Non-pigmented ciliary epithelial cell (primary cell): ENCODE measurements at regions not wholly inside any gene's neighbourhood (a gene's known extent, or its start where the extent isn't known, plus 50 kb on each side); places are given as distances from the start of the nearest gene placed in this dataset.
"Not testable (repeated sequence)": the region's sequence is repeated elsewhere in the genome, so short reads cannot be mapped to it uniquely, and the experiment has no call there.

Experiments
- DNase-seq: peaks from one replicate; pipeline ENCODE4 v3.0.0-alpha.2; 2010; ENCODE audit warnings: low read depth

DNA sequence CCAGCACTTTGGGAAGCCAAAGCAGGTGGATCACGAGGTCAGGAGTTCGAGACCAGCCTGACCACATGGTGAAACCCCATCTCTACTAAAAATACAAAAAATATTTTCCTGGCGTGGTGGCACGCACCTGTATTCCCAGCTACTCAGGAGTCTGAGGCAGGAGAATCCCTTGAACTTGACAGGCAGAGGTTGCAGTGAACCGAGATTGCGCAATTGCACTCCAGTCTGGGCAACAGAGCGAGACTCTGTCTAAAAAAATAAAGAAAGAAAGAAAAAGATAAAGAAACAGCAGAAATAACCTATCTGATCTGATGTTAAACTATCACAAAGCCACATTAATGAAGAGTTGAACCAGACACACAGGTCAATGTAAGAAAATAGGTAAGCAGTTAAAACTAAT, 696.2 kb upstream of the SALL3 start:
- not testable (repeated sequence) for DNase-seq

DNA sequence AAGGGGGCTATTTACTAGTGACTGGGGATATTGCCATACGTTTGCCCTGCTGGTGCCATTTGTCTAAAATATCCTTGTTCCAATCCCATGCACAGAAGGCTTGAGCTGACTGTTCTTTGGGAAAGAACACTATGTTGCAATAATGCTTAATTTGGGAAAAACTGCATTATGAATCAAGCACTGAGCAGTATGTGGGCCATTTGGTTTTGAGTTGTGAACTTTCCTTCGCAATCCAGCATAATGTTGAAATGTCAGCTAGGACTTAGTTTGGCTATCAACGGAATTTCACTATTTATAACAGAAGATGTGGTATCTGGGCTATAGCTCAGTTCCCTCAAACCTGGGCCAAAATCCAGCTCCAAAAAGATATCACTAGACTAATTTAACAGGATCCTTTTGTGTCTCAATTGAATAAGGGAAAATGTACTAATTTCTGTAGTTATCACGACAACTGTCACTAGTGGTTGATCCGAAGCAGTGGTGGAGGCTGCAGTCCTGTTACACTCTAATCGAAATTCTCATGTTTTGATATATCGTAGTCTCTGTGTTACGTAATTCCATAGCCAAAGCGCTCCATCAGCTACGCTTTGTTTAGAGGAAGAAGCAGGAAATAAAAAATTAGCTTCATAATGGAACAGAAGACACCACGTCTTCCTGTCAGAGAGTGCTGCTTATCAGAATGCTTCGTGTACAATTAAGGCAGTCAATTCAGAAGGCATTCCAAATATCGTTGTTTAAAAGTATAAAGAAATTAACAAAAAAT, 686.8 kb upstream of the SALL3 start:
- no peak for DNase-seq

DNA sequence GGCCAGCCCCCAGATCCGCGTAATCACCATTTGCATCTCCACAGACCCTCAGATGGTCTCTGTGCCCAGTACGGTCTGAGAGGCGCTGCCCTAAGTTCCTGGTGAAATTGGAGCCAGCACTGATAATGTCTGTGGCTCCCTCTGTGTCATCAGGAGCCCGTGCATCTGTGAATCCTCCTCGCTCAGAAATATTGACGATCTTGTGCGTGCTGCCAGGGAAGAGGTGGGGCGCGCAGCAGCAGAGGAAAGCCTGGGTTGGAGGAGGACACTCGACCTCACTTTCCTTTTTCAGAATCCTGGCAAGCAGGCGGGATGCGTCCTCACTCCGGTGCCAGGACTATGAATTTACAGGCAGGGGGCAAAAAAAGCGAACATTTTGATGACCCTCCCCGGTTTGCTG, 686.1 kb upstream of the SALL3 start:
- DNase-seq: no peak

DNA sequence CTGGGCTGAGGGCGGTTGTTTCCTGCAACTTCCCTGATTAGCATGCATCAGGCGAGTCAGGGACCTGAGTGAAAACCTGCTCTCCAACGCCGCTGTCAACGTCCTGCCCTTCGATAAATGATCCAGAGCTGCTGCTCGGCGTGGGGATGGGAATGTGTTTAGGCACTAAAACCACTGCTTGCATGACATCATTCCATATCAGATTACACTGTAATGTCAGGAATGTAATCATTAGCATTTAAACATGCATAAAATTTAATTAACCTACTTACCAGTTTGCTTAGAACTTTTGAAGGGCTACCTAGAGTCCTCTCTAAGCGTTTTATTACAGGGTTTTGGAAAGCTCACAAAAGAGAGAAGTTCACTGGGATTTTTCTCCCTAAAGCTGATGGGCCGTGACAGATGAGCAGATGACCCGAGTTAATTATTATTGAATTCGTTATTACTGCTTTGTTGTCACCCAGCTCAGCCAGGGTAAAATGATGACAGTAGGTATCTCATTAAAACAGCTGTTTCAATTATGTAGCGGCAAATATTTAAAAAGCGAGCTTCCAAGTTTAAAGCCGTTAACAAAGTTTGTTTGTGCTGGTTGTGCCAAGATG, 685.6 kb upstream of the SALL3 start:
- no peak for DNase-seq

DNA sequence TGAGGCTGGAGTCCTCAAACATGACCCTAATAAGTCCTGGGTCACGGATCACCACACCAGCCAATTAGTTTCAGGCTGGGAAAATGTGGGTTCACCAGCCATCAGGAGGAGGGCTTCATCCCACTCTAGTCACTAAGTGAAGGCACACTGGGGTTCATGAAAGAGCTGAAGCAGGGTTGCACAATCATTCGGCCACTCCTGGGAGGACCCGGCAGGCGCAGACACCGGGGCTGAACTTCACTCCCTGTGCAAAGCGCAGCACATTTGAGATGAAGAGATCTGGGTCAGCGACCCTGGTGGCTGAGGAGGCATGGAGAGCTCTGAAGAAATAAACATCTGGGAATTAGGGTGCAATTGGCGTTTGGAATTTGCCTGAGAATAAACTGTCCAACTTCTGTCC, 684.4 kb upstream of the SALL3 start:
- DNase-seq: no peak

DNA sequence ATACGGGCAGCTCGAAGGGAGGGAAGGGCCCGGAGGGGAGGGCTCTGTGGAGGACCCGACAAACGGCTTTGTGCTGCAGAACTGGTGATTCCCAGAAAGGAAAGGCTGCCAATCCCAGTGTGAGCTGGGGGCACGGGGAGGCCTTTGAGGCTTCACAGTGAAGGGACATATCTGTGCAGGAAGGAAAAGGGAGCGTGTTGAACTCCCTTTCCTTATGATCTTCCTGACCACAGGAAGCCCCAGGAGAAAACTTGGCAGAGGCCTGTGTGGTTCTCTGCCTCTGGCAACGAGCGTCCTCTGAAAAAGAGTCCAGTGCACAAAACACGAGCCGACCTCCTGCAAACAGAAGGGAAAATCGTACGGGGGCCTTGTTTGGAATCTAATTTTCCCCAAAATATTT, 683.5 kb upstream of the SALL3 start:
- DNase-seq: no peak

DNA sequence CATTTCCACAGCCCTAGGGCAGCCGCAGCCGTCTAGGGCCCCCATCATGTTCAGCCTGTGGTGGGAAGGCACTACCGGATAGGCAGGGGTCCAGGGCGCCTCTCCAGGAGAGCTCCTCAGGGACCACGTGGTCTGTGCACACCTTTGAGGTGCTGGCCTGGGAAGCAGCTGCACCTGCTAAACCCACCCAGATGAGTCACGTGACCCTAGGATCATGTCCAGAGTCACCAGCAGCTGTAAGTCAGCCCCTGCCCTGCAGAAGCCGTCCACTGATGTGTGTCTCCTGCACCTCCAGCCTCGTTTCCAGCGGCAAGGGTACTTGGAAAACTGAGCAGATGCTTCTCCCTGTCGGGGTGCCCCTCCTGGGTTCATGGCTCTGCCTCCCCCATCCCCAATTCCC, 682.6 kb upstream of the SALL3 start:
- DNase-seq: no peak

DNA sequence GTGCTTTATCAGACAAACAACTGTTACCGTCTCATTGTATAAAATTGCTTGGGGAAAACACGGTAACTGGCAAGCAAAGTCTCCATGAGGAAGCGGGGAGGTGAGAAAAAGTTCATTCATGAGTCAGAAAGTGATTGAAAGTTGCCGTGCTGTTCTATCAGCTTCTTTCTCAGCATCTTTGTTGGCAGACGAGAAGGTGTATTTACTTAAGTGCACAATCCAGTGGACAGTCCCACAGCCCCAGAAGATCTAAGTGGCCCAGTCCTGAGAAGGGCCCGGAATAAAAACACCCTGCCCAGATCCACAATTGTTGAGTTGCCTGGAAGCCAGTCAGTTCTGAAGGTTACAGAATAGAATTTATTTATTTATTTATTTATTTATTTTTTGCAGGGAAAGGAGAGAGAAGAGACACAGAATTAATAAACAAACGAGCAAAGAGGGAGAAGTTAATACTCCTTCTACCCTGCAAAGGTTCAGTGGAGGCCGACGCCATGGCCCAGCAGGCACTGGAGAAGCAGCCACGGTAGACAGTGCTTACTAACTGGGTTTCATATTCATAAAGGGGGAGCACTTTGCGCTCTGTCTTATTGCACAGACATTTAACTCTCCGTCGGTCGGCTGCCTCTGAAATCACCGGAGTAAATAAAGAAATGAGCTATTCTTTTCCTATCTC, 676.0 kb upstream of the SALL3 start:
- no peak for DNase-seq

DNA sequence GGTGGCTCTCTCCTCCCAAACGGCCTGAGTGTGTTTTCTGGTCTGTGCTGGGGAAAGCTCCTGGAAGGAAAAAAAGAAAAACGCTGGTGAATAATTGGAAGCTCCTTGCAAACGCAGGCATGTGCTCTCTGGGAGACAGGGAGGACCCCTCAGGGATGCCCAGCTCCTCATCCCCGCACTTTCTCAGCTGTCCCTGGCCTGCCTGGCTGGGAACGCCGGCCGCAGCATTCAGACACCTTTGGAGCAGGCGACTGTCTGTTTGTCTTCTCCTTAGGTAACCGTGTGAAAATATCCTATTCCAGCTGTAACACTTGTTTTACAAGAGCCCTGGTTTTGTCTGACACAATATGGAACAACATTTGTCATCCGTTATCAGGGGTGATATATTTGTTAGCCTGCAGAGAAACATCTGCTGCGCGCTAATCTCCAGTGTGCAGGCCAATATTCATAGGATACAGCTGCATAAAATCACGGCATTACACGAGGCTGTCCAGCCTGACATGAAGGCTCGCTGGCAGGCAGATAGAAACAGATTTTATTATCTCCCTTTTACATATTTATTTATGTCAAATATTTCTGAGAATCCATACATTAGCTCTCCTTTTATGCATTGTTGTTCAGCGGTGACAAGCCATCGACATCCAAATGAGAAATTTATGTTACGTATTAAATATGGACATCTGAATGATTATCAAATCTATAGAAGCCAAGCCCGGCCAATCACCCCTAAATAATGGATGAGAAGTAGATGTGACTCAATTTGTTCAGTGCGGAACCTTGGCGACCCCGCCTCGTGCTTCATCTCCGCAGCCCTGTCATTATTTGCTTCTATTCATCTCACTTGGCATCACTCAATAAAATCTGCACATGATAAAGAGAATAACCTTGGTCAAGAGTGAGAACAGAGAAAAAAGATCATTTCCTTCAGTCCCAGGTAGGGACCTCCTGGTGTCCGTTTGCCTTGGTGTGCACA, 675.1 kb upstream of the SALL3 start:
- no peak for DNase-seq

DNA sequence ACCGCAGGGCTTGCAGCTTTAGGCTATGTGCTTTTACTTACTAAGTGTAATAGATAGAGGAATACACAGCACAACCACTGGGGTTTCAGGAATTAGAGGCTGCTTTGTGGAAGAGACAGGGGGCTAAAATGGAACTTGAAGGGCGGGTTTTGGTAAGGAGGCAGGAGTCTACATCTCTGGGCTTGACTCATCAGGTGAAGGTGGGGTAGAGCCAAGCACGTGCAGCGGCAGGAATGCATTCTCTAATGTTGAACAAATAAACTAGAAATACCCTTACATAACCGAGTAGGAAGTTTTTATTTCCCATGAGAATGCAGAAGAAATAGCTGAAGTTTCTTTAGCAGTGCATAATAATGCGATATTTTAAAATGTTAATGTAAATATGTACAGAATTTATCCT, 673.8 kb upstream of the SALL3 start:
- no peak for DNase-seq

DNA sequence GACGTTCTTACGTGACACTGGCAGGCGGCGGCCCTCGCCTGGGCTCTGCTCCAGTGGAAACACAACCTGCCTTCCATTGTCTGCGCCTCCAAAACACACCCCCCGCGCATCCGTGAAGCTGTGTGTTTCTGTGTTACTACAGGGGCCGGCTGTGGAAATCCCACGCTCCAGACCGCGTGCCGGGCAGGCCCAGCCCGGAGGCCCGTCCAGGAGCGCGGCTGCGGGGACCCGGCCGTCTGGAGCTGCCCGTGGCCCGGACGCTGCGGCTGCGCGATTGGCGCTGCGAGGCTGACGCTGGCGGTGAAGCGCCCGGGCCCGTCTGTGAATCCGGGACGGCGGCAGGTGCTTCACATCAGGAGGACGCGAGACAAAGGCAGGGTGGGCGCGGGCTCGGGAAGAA, 670.3 kb upstream of the SALL3 start:
- DNase-seq: no peak

DNA sequence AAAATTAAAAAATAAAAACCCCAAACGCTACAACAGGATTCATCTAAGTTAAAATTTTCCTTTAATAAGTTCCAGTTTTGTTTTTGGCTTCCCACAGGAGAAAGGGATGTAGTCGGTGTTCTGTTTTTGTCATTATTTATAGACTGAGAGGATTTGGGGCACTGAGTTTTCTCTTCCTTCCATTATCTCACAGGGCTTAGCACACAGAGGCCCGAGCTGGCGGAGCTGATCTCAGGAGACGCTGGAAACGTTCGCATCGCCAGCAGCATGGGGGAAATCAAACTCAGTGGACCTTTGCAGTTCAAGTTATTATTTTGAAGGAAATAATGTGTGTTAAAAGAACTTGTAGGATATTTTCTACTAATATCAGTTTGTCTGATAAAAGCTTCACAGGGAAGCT, 669.7 kb upstream of the SALL3 start:
- DNase-seq: no peak

DNA sequence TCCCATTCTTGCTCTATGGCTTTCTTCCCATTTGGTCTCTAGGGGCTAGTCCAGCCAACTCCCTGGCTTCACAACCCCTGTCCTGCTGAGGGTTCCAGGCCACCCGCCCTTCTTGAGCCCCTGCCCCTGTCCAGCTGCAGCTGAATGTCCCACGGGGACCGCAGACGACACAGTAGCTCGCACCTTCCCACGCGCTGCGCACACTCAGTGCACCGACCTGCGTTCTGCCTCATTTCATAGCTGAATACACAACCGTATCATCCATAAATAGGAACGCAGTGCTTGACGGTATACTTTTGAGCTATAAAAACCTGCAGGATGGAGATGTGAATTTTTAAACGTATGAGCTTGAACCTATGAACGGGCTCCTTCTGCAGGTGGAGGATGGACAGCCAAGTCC, 660.4 kb upstream of the SALL3 start:
- no peak for DNase-seq

DNA sequence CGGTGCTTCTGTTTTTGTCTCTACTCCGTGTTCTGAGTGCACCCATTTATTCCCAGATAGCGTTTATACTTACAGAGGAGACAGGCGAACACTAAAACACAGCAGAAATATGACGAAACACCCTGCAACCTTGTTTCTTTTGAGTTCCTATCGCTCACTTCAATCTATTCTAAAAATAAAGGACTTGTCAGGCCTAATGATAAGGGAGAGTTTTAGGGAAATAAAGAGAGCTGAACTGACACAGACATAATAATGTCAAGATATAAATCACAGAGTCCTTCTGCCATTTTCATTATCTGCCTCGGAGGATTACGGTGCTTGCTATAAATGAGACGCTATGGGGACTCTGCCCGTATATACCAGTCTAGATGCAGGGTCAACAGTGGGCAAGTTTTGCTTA, 659.7 kb upstream of the SALL3 start:
- no peak for DNase-seq

DNA sequence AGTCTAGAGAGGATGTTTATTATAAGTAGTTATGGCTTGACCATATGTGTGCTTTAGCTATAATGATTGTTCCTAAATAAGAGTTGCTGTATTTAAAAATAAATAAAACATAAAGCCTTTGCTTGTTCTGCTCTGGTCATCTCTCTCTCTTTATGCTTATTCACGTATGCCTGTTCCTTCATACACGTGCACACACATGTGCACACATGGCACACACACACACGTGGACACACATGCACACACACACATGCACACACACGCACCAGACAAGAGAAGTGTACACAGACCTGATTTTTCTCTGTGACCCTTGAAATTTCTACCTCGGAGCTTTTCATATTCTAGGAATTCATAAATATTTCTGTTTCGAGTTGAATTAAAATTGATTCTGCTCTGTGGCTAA, 658.2 kb upstream of the SALL3 start:
- DNase-seq: no peak

DNA sequence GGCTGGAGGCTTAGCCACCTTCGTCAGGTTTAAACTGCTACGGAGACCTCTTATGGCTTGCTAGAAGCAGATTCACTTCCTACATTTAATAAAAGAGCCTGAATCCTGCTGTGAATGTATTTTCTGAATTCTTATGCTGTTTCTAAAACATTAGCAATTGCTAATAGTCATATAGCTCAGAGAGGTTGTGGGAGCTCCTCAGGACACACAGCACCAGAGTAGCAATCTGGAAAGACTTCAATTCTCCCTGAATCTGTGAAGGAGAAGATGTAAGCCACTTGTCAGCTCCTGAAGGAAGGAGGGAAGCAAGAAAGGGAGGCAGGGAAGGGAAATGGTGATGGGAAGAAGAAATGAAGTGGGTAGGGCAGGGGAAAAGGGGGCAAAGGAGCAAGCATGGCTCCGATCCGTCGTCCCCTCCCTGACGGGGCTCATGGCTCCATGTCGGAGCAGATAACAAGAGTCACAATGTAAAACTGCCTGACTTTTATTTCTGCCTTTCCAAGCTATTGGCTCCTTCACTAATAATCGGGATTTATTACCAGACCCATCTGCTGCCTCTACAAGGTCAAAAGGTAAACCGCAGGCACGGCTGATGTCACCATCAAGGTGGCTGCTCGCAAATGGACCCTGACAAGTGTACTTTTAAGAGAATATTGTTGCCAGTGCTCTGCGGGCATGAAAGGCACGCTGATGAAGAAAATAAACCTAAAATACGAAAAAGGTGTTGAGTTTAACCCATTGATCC, 656.0 kb upstream of the SALL3 start:
- DNase-seq: no peak

DNA sequence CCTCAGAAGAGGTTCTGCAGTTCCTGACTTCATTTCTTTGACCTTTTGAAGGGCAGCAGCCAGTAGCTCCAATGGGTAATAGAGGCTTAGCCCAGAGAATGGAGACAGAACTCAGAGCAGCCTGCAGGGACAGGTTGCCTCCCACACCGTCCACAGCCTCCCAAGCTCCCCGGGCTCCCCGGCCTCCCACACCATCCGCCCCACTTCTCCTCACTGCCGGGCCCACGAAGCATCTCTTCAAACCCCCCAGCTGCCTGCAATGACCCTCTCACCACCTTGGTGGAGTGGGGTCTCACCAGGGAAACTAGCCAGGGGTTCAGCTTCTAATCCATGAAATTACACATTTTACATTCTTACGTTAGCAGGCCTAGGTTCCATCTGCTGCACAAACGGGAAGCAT, 652.0 kb upstream of the SALL3 start:
- DNase-seq: no peak

DNA sequence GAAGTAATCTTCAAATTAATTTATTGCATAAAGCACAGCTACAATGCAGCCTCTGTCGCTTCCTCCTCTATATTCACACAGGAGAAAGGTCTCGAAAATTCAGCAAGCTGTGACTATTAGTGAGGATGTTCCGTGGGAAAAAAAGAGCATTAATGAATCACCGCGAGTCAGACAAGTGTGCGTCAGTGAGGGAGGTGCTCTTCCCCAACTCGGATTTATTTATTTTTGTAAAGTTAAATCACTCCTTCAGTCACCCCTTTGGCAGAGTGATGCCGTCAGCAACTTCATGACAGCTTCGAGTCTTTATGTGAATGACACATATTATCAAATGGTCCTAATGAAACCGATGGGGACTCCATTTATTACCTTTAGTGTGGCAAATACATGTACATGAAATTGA, 648.9 kb upstream of the SALL3 start:
- DNase-seq: no peak

DNA sequence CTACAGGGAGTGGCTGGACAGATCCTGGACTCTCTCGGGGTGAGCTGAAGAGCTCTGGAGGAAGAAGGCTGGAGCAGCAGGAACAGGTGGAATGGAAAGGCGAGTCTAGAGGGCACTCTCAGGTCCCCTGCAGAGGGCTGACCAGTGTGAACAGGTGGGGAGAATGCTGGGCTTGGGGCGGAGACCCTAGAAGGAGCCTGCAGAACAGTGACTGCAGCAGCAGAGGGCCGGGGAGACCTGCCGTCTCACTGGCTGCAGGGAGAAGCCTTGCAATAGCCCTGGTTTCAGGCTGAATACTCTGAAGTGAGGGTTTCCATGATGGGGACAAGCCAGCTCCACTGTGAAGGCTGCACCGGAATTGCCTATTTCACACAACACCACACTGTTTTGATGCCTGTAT, 626.7 kb upstream of the SALL3 start:
- no peak for DNase-seq

DNA sequence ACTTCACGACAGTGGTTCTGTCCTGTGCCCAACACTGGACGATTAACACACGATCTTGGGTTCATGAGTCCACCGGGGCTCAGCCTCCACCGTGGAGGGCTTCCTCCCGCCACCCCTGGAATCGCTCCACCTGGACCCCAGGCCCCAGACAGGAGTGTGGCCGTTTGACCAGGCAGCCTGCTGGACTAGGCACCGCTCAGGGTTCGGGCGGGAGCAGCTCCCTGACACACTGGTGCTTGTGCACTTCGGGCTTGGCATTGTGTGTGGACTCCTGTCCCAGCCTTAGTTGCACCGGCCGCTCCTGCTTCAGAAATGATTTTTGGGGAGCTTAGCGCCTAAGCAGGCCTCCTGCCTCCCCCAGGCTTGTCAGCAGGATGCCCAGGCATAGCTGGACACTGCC, 617.4 kb upstream of the SALL3 start:
- DNase-seq: no peak

DNA sequence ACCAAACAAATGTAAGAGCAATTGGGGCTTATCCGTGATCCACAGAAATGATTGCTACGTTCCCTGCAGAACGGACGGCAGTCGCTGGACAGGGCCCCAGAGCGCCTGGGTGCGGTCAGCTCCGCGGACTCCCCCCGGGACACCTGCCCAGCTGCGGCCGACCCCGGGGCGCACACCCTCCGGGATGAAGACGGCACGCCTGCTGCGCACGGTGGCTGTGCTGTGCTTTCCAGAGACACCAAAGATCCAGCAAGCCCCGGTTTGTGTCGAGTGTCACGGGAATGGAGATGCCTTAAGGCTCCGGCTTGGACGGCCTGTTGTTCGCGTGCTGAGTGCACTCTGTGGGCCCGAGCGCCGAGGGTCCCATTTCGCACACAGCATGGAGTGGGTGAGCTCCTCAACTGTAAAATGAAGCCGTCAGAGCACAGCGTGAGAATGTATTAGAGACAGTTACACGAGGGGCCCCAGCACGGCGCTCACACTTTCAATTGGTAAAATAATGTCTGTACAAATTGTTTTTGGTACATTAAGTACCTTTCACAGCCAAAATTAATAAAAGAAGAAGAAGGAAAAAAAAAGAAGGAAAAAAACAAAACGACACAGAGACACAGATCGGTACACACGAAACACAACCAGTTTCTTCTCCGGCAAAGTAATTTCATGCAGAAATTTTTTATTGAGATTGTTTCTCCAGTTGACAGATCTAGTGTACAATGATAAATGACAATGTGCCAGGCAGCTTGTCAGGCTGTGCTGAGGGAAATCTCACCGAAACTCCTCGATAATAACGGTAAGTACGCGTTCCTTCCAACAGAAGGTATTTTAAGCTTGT, 615.8 kb upstream of the SALL3 start:
- no peak for DNase-seq
